Spinal cord (tissue), 9 donors: ENCODE measurements at regions not wholly inside any gene's neighbourhood (a gene's known extent, or its start where the extent isn't known, plus 50 kb on each side); places are given as distances from the start of the nearest gene placed in this dataset.

Experiments
- DNase-seq, 6 donors: peaks; one replicate each; pipeline versions ENCODE4 v3.0.0 to v3.0.0-alpha.2; 2013 to 2015; ENCODE audit warnings: low spot score in 6 of 6, low read depth in 4 of 6
- H3K27ac ChIP-seq: one replicate; pipeline ENCODE4 v1.5.1; 2013; ENCODE audit warnings: low read depth, low read length, control low read depth
- H3K27me3 ChIP-seq: one replicate; pipeline ENCODE4 v1.6.1; 2013; ENCODE audit warnings: low read length; ENCODE audit not compliant: control insufficient read depth, insufficient read depth
- H3K36me3 ChIP-seq: one replicate; pipeline ENCODE4 v1.6.1; 2013; ENCODE audit warnings: low read length; ENCODE audit not compliant: control insufficient read depth, insufficient read depth
- H3K4me1 ChIP-seq: one replicate; pipeline ENCODE4 v1.6.1; 2013; ENCODE audit warnings: low read length; ENCODE audit not compliant: control insufficient read depth, insufficient read depth
- H3K4me3 ChIP-seq: one replicate; pipeline ENCODE4 v1.5.1; 2013; ENCODE audit warnings: low read depth, low read length, control low read depth
- H3K9me3 ChIP-seq: one replicate; pipeline ENCODE4 v1.6.1; 2013; ENCODE audit warnings: low read length; ENCODE audit not compliant: control insufficient read depth, insufficient read depth
- WGBS: methylation state at CpG from one replicate; pipeline ENCODE4 v1.1.5; 2013; ENCODE audit warnings: missing lambda C conversion rate; ENCODE audit not compliant: insufficient coverage; 5-methylcytosine and 5-hydroxymethylcytosine counted together
- donor health status: healthy.

- DNase-seq: no peak
- no peaks in the 10 kb centered on the region for H3K4me1 ChIP-seq
- H3K27ac ChIP-seq: no peak overlapping the region
- no peaks in the 10 kb centered on the region for H3K9me3 ChIP-seq
- no peak overlapping the region for H3K4me3 ChIP-seq
- no peaks in the 10 kb centered on the region for H3K27me3 ChIP-seq
- H3K36me3 ChIP-seq: no peaks in the 10 kb centered on the region
Measured at GRCh38 chrX:23575281-23575680, 92.0 kb upstream of the PRDX4 start.

GRCh38 chrX:23578079-23578478 lies 89.2 kb upstream of the PRDX4 start:
- DNase-seq: peak in 1 of 6 donors; percentile 25
- Histone ChIP-seq H3K4me3 (no peak overlapping the region), H3K9me3 (no peaks in the 10 kb centered on the region), H3K4me1 (no peaks in the 10 kb centered on the region), H3K27me3 (no peaks in the 10 kb centered on the region), H3K36me3 (no peaks in the 10 kb centered on the region), H3K27ac (no peak overlapping the region)
- WGBS: 80% methylated on average over 1 of the region's 1 CpG

GRCh38 chrX:23589496-23589895 lies 77.8 kb upstream of the PRDX4 start:
- H3K4me1 ChIP-seq: no peaks in the 10 kb centered on the region
- 50% methylated on average over 1 of the region's 4 CpGs for WGBS
- H3K4me3 ChIP-seq: no peak overlapping the region
- DNase-seq: no peak
- no peaks in the 10 kb centered on the region for H3K27me3 ChIP-seq
- H3K9me3 ChIP-seq: peaks cover 3% of the 10 kb centered on the region
- no peak overlapping the region for H3K27ac ChIP-seq
- no peaks in the 10 kb centered on the region for H3K36me3 ChIP-seq

- 76% methylated on average over 5 of the region's 5 CpGs for WGBS
- no peaks in the 10 kb centered on the region for H3K27me3 ChIP-seq
Measured at GRCh38 chrX:23592741-23593140, 74.6 kb upstream of the PRDX4 start.

GRCh38 chrX:23598575-23598974 lies 68.7 kb upstream of the PRDX4 start:
- H3K36me3 ChIP-seq: no peaks in the 10 kb centered on the region
- no peaks in the 10 kb centered on the region for H3K9me3 ChIP-seq
- H3K4me1 ChIP-seq: no peaks in the 10 kb centered on the region
- DNase-seq: no peak
- peaks cover 4% of the 10 kb centered on the region for H3K27me3 ChIP-seq
- 100% methylated on average over 1 of the region's 5 CpGs for WGBS
- H3K27ac ChIP-seq: no peak overlapping the region
- H3K4me3 ChIP-seq: no peak overlapping the region

More at GRCh38 chrX:23592741-23593140, 74.6 kb upstream of the PRDX4 start:
- no peak overlapping the region for H3K4me3 ChIP-seq
- H3K36me3 ChIP-seq: no peaks in the 10 kb centered on the region
- H3K27ac ChIP-seq: no peak overlapping the region
- peaks cover 3% of the 10 kb centered on the region for H3K9me3 ChIP-seq
- no peaks in the 10 kb centered on the region for H3K4me1 ChIP-seq
- DNase-seq: no peak

- Histone ChIP-seq H3K36me3 (no peaks in the 10 kb centered on the region), H3K4me3 (no peak overlapping the region), H3K4me1 (no peaks in the 10 kb centered on the region), H3K27ac (no peak overlapping the region), H3K9me3 (no peaks in the 10 kb centered on the region), H3K27me3 (peaks cover 4% of the 10 kb centered on the region)
- peak in 1 of 6 donors; percentile 1 for DNase-seq
- WGBS: no CpG with 5 or more reads among the region's 1 CpG
Measured at GRCh38 chrX:23603501-23603900, 63.8 kb upstream of the PRDX4 start.

- H3K36me3 ChIP-seq: no peaks in the 10 kb centered on the region
- no peak overlapping the region for H3K27ac ChIP-seq
- DNase-seq: no peak
- H3K4me3 ChIP-seq: no peak overlapping the region
- H3K4me1 ChIP-seq: no peaks in the 10 kb centered on the region
- WGBS: no CpG with 5 or more reads among the region's 1 CpG
- no peaks in the 10 kb centered on the region for H3K9me3 ChIP-seq
- no peaks in the 10 kb centered on the region for H3K27me3 ChIP-seq
Measured at GRCh38 chrX:23610495-23610894, 56.8 kb upstream of the PRDX4 start.

GRCh38 chrX:23612846-23613245 lies 54.4 kb upstream of the PRDX4 start:
- no peak for DNase-seq
- no peaks in the 10 kb centered on the region for H3K4me1 ChIP-seq
- no peaks in the 10 kb centered on the region for H3K36me3 ChIP-seq
- WGBS: no CpG with 5 or more reads among the region's 1 CpG
- no peak overlapping the region for H3K4me3 ChIP-seq
- H3K9me3 ChIP-seq: no peaks in the 10 kb centered on the region
- no peak overlapping the region for H3K27ac ChIP-seq
- H3K27me3 ChIP-seq: no peaks in the 10 kb centered on the region

- DNase-seq: peak in 2 of 6 donors; percentile 27 to 62
- H3K36me3 ChIP-seq: no peaks in the 10 kb centered on the region
- H3K27me3 ChIP-seq: peaks cover 3% of the 10 kb centered on the region
- H3K4me1 ChIP-seq: no peaks in the 10 kb centered on the region
- WGBS: no CpG with 5 or more reads among the region's 5 CpGs
- H3K27ac ChIP-seq: no peak overlapping the region
- H3K9me3 ChIP-seq: no peaks in the 10 kb centered on the region
- no peak overlapping the region for H3K4me3 ChIP-seq
Measured at GRCh38 chrX:23616361-23616760, 50.9 kb upstream of the PRDX4 start.
